ENCODE measurements at regions not wholly inside any gene's neighbourhood (a gene's known extent, or its start where the extent isn't known, plus 50 kb on each side); places are given as distances from the start of the nearest gene placed in this dataset.

DNA sequence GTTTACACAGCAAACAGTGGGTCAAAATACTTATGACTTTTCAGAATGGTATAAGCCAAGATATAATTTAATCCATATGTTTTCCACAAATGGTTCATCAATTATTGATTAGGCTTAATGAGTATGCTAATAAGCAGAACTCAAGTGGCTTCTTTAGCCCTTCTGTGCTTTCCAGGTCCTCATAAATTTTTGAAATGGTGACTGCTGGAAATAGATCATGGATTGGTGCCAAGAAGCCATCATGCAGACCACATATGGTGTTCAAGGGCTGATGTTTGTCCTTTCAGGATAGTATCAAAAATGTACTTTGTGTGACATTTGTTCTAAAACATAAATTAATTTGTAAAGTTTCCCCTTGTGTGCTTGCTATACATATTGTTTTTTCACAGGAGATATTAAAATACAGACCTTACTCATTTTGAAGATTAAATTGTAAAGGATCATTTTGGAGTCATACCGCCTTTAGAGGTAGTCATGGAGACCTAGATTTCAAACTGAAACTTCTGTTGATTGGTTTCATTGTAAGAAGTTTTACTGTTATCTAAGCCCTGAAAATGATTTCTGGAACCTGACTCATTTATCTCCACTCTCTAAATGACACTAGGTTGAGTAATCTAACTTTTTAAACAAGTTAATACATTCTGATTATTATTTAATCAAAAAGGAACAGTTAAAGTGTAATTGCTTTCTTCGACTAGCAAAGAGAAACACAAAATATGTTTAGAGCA, 507.9 kb downstream of the PLA2G4A start:
- TF ChIP-seq, protein P1, sequence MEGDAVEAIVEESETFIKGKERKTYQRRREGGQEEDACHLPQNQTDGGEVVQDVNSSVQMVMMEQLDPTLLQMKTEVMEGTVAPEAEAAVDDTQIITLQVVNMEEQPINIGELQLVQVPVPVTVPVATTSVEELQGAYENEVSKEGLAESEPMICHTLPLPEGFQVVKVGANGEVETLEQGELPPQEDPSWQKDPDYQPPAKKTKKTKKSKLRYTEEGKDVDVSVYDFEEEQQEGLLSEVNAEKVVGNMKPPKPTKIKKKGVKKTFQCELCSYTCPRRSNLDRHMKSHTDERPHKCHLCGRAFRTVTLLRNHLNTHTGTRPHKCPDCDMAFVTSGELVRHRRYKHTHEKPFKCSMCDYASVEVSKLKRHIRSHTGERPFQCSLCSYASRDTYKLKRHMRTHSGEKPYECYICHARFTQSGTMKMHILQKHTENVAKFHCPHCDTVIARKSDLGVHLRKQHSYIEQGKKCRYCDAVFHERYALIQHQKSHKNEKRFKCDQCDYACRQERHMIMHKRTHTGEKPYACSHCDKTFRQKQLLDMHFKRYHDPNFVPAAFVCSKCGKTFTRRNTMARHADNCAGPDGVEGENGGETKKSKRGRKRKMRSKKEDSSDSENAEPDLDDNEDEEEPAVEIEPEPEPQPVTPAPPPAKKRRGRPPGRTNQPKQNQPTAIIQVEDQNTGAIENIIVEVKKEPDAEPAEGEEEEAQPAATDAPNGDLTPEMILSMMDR (IDR thresholded peaks at IDR 0.05; ENCODE audit: low read depth, low read length), result no peak
- no peak overlapping the region for H3K4me3 ChIP-seq (ENCODE audit: low read depth, low read length)

GRCh38 chr1:187338762-187339412, 510.1 kb downstream of the PLA2G4A start:
- TF ChIP-seq, protein P1 (IDR thresholded peaks at IDR 0.05; ENCODE audit: low read depth, low read length), result no peak

GRCh38 chr1:187342495-187342894, 513.7 kb downstream of the PLA2G4A start:
- TF ChIP-seq, protein P1 (IDR thresholded peaks at IDR 0.05; ENCODE audit: low read depth, low read length), result no peak

More at GRCh38 chr1:187338762-187339412, 510.1 kb downstream of the PLA2G4A start:
- no peak overlapping the region for H3K4me3 ChIP-seq (ENCODE audit: low read depth, low read length)

GRCh38 chr1:187374082-187374481, 545.3 kb downstream of the PLA2G4A start:
- TF ChIP-seq, protein P1 (IDR thresholded peaks at IDR 0.05; ENCODE audit: low read depth, low read length), result no peak

More at GRCh38 chr1:187342495-187342894, 513.7 kb downstream of the PLA2G4A start:
- no peak overlapping the region for H3K4me3 ChIP-seq (ENCODE audit: low read depth, low read length)

DNA sequence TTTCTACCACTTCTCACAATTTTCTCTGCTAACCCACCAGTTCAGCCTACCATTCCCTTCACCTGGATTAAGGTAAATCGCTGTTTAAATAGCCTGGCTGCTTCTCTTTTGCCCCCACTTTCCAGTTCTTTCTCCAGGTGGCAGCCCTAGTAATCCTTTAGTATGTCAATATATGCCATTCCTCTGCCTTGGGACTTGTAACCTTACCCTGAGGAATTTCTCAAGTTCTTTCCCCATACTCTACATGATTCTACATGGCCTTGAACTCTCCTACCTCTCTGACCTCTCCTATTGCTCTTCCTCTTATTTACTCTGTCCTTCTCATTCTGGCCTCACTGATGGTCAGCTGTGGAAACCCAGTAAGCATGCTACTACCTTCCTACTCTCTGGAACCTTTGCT, 546.0 kb downstream of the PLA2G4A start:
- H3K4me3 ChIP-seq (ENCODE audit: low read depth, low read length), result no peak overlapping the region
- TF ChIP-seq, protein P1 (IDR thresholded peaks at IDR 0.05; ENCODE audit: low read depth, low read length), result no peak

More at GRCh38 chr1:187374082-187374481, 545.3 kb downstream of the PLA2G4A start:
- H3K4me3 ChIP-seq (ENCODE audit: low read depth, low read length), result no peak overlapping the region

- H3K4me3 ChIP-seq (ENCODE audit: low read depth, low read length), result no peak overlapping the region
- TF ChIP-seq, protein P1 (IDR thresholded peaks at IDR 0.05; ENCODE audit: low read depth, low read length), result no peak
Observed at GRCh38 chr1:187383366-187383765, 554.6 kb downstream of the PLA2G4A start.

- TF ChIP-seq, protein P1 (IDR thresholded peaks at IDR 0.05; ENCODE audit: low read depth, low read length), result no peak
- H3K4me3 ChIP-seq (ENCODE audit: low read depth, low read length), result no peak overlapping the region
Observed at GRCh38 chr1:187384504-187384903, 555.8 kb downstream of the PLA2G4A start.

Measured in WI38 (cell line).